ENCODE measurements at regions not wholly inside any gene's neighbourhood (a gene's known extent, or its start where the extent isn't known, plus 50 kb on each side); places are given as distances from the start of the nearest gene placed in this dataset.

DNA sequence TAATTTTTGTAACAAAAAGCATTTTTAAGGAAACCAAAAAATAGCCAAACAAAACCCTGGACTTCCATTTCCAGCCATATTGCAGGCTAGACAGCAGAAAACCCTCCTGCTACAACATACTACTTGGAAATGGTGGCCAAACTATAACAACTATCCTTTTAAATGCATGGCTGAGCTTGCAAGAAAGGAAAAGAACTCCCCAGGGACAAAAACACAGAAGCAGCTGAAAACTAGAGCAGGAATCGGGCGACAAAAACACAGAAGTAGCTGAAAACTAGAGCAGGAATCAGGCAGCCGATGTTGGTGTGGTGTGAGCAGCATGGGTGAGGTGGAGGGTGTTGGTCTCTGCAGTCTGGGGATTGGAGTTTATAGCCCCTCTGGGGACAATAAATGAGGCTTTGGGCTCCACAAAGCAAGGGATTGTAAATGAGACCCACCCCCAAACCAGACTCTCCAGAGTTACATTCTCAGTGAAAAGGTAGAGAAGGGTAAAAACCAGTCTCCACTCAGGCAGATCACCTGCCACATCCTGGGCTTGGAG is 95.2 kb downstream of the C9orf50 start:
- Histone ChIP-seq H3K27ac (no peak overlapping the region), H3K36me3 (no peaks in the 10 kb centered on the region), H3K27me3 (replicated peaks; ENCODE audit: insufficient read depth) (no peaks in the 10 kb centered on the region), H3K4me1 (ENCODE audit: control insufficient read depth in 1 of 2, low read depth in 2 of 2) (no peaks in the 10 kb centered on the region), H3K9me3 (no peaks in the 10 kb centered on the region), H3K4me3 (no peak overlapping the region)
- DNase-seq (ENCODE audit: low spot score), result no peak
- TF ChIP-seq, protein P1, sequence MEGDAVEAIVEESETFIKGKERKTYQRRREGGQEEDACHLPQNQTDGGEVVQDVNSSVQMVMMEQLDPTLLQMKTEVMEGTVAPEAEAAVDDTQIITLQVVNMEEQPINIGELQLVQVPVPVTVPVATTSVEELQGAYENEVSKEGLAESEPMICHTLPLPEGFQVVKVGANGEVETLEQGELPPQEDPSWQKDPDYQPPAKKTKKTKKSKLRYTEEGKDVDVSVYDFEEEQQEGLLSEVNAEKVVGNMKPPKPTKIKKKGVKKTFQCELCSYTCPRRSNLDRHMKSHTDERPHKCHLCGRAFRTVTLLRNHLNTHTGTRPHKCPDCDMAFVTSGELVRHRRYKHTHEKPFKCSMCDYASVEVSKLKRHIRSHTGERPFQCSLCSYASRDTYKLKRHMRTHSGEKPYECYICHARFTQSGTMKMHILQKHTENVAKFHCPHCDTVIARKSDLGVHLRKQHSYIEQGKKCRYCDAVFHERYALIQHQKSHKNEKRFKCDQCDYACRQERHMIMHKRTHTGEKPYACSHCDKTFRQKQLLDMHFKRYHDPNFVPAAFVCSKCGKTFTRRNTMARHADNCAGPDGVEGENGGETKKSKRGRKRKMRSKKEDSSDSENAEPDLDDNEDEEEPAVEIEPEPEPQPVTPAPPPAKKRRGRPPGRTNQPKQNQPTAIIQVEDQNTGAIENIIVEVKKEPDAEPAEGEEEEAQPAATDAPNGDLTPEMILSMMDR (IDR thresholded peaks at IDR 0.05), result no peak
- no peak for ATAC-seq (ENCODE audit: insufficient number of reproducible peaks, low FRiP score, low read depth)

DNA sequence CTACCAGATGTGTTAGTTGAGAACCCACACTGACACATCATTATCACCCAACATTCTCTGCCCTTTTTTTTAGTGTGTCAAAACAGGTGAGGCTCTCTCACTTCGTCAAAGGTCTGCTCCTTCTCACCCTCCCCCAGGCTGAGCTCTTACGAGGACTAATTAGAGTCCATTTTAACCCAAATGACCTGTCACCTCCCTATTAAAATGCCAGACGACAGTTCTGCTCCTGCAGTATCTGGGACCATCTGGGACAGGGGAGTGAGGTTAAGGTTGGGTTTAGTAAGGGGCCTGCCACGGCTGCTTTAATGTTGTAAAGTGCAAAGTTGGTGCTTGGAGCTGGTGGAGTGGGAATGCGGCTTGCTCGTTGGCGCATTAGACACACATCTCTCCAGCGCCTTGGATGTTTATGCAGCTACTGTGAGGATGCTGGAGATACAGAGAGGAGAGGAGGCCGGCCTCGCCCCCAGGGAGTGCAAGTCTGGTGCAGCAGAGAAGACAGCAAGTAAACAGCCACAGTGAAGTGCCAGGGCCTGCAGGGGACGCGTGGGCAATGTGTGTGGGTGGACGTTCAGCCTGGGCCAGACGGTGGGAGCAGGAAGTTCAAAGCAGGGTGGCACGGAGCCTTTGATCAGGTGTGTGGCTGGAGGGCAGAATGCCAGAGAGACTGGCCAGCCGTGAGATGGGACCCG is 96.2 kb downstream of the C9orf50 start:
- Histone ChIP-seq H3K27me3 (replicated peaks; ENCODE audit: insufficient read depth) (no peaks in the 10 kb centered on the region), H3K4me3 (no peak overlapping the region), H3K9me3 (no peaks in the 10 kb centered on the region), H3K4me1 (ENCODE audit: control insufficient read depth in 1 of 2, low read depth in 2 of 2) (no peaks in the 10 kb centered on the region), H3K36me3 (no peaks in the 10 kb centered on the region), H3K27ac (no peak overlapping the region)
- TF ChIP-seq, protein P1 (IDR thresholded peaks at IDR 0.05), result no peak
- DNase-seq (ENCODE audit: low spot score) (no peak), ATAC-seq (ENCODE audit: insufficient number of reproducible peaks, low FRiP score, low read depth) (no peak)

DNA sequence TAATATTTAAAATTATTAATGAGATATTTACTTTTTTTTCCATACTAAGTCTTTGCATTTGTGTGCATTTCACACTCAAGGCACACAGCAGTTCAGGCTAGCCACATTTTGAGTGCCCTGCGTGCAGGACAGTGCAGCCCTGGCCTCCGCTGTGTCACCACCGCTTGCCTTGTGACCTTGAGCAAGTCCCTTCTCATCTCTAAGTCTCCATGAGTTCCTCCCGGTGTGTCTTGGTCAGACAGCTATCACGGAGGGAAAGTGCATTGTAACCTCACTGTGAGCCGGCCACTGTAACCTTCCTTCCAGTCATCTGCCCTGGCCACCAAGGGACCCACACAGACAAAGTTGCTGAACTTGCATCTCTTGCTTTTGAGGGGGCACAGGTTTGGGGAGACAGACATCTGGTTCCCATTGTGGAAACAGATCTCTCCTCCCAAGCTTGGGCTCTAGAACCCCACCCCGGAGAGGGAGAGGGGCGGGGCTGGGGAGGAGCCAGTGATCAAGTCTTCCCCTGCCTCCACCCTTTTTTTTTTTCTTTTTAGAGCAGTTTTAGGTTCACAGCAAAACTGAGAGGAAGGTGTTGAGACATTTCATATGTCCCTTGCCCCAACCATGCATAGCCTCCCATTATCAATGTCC is 96.8 kb downstream of the C9orf50 start:
- TF ChIP-seq, protein P1 (IDR thresholded peaks at IDR 0.05), result no peak
- Histone ChIP-seq H3K4me1 (ENCODE audit: control insufficient read depth in 1 of 2, low read depth in 2 of 2) (no peaks in the 10 kb centered on the region), H3K27ac (no peak overlapping the region), H3K27me3 (replicated peaks; ENCODE audit: insufficient read depth) (no peaks in the 10 kb centered on the region), H3K36me3 (no peaks in the 10 kb centered on the region), H3K9me3 (no peaks in the 10 kb centered on the region), H3K4me3 (no peak overlapping the region)
- ATAC-seq (ENCODE audit: insufficient number of reproducible peaks, low FRiP score, low read depth) (no peak), DNase-seq (ENCODE audit: low spot score) (no peak)

DNA sequence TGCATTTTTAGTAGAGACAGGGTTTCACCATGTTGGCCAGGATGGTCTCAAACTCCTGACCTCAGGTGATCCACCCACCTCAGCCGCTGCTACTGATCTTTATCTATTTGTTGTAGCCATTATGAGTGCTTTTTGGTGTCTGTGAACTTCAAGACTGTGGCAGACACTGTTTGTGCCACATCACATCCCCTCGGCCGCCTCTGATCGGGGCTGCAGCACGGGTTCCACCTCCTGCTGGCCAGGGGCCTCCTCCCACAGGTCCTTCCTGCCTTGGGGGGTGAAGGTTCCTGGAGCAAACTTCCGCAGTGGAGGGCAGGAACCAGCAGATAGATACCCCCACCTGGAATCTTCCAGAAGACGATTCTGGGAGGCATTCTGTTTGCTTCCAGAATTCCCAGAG is 98.5 kb downstream of the C9orf50 start:
- H3K4me1 ChIP-seq (ENCODE audit: control insufficient read depth in 1 of 2, low read depth in 2 of 2), result no peaks in the 10 kb centered on the region
- DNase-seq (ENCODE audit: low spot score) (no peak), ATAC-seq (ENCODE audit: insufficient number of reproducible peaks, low FRiP score, low read depth) (no peak)
- H3K4me3 ChIP-seq, result no peak overlapping the region
- H3K36me3 ChIP-seq, result no peaks in the 10 kb centered on the region
- no peaks in the 10 kb centered on the region for H3K27me3 ChIP-seq (replicated peaks; ENCODE audit: insufficient read depth)
- H3K27ac ChIP-seq, result no peak overlapping the region
- H3K9me3 ChIP-seq, result peaks cover 4% of the 10 kb centered on the region
- TF ChIP-seq, protein P1 (IDR thresholded peaks at IDR 0.05), result no peak

DNA sequence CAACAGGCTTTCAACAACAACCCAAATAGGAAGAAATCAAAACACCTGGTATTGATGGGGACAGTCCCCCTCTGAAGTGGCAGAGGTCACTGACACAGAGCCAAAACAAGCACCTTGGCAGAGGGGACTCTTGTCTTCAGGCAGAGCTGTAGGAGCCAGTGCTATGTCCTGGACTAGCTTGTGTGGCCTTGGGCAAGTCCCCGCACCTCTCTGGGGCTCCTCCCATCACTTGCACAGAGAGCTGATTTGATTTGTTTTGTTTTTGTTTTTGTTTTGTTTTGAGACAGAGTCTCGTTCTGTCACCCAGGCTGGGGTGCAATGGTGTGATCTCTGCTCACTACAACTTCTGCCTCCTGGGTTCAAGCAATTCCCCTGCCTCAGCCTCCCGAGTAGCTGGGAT is 100.8 kb downstream of the C9orf50 start:
- H3K9me3 ChIP-seq, result peaks cover 4% of the 10 kb centered on the region
- H3K27ac ChIP-seq, result no peak overlapping the region
- no peaks in the 10 kb centered on the region for H3K36me3 ChIP-seq
- no peaks in the 10 kb centered on the region for H3K27me3 ChIP-seq (replicated peaks; ENCODE audit: insufficient read depth)
- TF ChIP-seq, protein P1 (IDR thresholded peaks at IDR 0.05), result no peak
- ATAC-seq (ENCODE audit: insufficient number of reproducible peaks, low FRiP score, low read depth) (no peak), DNase-seq (ENCODE audit: low spot score) (no peak)
- no peaks in the 10 kb centered on the region for H3K4me1 ChIP-seq (ENCODE audit: control insufficient read depth in 1 of 2, low read depth in 2 of 2)
- H3K4me3 ChIP-seq, result no peak overlapping the region
